Omental fat pad (tissue), 3 donors: ENCODE measurements at regions not wholly inside any gene's neighbourhood (a gene's known extent, or its start where the extent isn't known, plus 50 kb on each side); places are given as distances from the start of the nearest gene placed in this dataset.

Experiments used
- ATAC-seq: fragments of 150-250 bp; one replicate; pipeline ENCODE4 v1.9.1; 2016; ENCODE audit warnings: mild to moderate bottlenecking, moderate library complexity; ENCODE audit not compliant: low FRiP score
- DNase-seq: peaks from one replicate; pipeline ENCODE4 v3.0.0-alpha.2; 2019; ENCODE audit warnings: low spot score
- TF ChIP-seq, protein P1 (sequence below), 3 donors: fragments of 450-650 bp; IDR thresholded peaks; one replicate each; pipeline ENCODE4 v1.5.1; 2016 to 2017; ENCODE audit warnings: antibody characterized with exemption in 3 of 3, mild to moderate bottlenecking in 3 of 3, moderate library complexity in 2 of 3

DNA sequence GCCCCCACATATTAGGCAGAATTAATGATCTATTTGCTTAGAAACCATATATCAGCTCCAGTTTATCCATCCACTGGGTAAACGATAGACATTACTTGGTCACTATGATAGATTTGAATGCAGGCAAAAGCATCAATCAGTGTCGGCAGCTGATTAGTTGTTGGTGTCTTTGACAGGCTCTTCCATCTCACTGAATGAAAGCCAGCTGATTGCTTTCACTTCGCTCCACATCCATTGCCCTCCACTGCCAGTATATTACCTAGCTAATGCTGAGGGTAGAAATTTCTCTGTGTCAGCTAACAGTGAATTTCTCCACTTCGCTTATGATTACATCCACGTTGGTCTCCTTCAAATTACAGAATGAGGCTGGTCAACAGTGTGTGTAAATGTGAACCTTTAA, 821.3 kb upstream of the TYRP1 start:
- TF ChIP-seq, protein P1, sequence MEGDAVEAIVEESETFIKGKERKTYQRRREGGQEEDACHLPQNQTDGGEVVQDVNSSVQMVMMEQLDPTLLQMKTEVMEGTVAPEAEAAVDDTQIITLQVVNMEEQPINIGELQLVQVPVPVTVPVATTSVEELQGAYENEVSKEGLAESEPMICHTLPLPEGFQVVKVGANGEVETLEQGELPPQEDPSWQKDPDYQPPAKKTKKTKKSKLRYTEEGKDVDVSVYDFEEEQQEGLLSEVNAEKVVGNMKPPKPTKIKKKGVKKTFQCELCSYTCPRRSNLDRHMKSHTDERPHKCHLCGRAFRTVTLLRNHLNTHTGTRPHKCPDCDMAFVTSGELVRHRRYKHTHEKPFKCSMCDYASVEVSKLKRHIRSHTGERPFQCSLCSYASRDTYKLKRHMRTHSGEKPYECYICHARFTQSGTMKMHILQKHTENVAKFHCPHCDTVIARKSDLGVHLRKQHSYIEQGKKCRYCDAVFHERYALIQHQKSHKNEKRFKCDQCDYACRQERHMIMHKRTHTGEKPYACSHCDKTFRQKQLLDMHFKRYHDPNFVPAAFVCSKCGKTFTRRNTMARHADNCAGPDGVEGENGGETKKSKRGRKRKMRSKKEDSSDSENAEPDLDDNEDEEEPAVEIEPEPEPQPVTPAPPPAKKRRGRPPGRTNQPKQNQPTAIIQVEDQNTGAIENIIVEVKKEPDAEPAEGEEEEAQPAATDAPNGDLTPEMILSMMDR (IDR thresholded peaks at IDR 0.05), result no peak
- ATAC-seq (no peak), DNase-seq (no peak)

DNA sequence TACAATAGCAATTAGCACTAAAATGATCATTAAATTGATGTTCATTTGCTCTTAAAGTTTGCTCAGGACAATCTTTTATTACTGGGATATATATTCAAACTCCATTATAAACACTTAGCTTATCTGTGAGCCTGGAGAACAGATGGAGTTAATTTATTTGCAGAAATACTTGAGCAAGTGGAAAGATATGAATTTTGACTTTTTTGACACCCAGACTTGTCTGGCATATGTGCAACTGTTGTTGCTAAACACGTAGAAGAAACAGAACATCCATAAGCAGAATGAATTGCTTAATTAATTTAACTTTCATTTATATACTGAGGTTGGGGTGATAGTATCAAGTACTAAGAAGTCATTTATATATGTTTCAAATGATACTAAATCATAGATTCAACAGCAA, 820.7 kb upstream of the TYRP1 start:
- TF ChIP-seq, protein P1 (IDR thresholded peaks at IDR 0.05), result no peak
- no peak for ATAC-seq
- DNase-seq, result no peak

DNA sequence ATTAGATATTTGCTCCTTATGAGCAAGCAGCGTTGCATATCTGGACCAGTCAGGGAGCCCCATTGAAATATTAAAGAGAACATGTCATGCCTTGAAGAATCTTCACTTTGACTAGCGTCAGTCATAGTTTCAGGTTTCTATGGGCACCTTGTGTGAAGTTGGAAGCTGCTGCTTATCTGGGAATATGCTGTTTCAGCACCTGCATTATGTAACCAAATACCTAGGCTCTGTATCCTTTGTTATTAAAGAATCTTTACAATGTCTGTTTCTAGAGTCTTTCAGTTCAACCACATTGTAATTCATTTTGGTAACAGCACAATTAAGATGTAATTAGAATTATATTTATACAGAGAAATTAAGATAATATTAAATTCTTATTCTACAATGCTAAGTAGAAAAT, 818.8 kb upstream of the TYRP1 start:
- DNase-seq, result no peak
- no peak for ATAC-seq
- TF ChIP-seq, protein P1 (IDR thresholded peaks at IDR 0.05), result no peak

DNA sequence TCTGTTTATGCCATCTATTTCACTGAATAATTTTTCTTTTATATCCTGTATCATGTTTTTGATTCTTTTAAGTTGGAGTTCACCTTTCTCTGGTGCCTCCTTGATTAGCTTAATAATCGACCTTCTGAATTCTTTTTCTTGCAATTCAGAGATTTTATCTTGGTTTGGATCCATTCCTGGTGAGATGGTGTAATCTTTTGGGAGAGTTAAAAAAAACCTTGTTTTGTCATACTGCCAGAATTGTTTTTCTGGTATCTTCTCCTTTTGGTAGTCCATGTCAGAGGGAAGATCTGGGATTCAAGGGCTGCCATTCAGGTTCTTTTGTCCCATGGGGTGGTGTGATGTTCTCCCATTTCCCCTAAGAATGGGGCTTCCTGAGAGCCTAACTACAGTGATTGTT, 800.8 kb upstream of the TYRP1 start:
- TF ChIP-seq, protein P1 (IDR thresholded peaks at IDR 0.05), result no peak

DNA sequence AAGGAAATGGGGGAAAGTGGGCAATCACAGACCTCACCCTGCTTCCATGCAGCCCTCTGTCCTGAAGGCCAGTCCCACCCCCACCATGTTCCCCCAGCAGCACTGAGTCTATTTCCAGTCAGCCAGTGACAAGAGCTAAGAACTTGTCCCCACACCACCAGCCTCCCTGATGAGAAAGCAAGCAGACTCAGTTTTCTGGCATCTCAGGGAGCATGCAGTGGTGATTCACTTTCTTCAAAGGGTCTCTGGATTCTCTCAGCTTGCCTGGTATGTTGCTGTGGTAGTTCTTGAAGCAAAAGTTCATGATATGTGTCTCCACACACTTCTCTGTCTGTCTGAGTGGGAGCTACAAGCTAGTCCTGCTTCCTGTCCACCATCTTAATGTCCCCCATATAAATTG, 799.9 kb upstream of the TYRP1 start:
- DNase-seq (no peak), ATAC-seq (no peak)
- TF ChIP-seq, protein P1 (IDR thresholded peaks at IDR 0.05), result no peak

More for the DNA sequence above, 800.8 kb upstream of the TYRP1 start:
- DNase-seq, result no peak
- no peak for ATAC-seq

DNA sequence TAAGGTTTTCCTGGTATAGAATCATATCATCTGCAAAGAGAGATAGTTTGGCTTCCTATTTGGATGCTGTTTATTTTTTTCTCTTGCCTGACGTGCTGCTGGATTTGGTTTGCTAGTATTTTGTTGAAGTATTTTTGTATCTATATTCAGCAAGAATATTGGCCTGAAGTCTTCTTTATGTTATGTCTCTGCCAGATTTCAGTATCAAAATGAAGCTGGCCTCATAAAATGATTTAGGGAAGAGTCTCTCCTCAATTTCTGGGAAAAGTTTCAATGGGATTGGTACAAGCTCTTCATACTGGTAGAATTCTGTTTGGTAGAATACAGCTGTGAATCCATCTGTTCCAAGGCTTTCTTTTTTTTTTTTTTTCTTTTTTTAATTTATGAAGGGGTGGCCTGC, 799.0 kb upstream of the TYRP1 start:
- DNase-seq, result no peak
- no peak for ATAC-seq
- TF ChIP-seq, protein P1 (IDR thresholded peaks at IDR 0.05), result no peak

DNA sequence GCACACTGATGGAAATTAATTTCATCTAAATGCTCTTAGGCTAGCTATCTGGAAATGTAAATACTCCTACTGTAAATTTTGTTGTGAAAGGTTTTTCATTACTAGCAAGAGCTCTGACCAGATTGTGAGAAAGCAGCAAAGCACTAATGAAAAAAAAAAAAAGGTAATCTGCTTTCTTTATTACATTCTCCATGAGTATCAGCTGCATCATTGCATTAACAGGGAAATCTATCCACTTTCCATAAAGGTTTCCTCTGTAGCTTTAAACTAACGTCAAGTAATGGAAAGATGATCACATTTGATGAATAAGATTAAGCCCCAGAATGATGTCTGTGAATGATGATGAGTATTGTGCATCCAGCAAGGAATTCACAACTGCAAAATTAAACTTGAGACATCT, 790.6 kb upstream of the TYRP1 start:
- no peak for ATAC-seq
- TF ChIP-seq, protein P1 (IDR thresholded peaks at IDR 0.05), result no peak
- no peak for DNase-seq
